PFSK-1 (cell line): ENCODE measurements at regions not wholly inside any gene's neighbourhood (a gene's known extent, or its start where the extent isn't known, plus 50 kb on each side); places are given as distances from the start of the nearest gene placed in this dataset.

Source experiments
- FOXP2 ChIP-seq: optimal IDR thresholded peaks from 2 replicates; pipeline ENCODE3; 2011; ENCODE audit warnings: borderline replicate concordance, control low read depth, inconsistent platforms; ENCODE audit not compliant: insufficient read depth; ENCODE audit errors: extremely low read length, extremely low read depth
- POLR2AphosphoS5 ChIP-seq: IDR thresholded peaks from 2 replicates; pipeline ENCODE4 v1.6.1; 2012; ENCODE audit warnings: low read depth, mild to moderate bottlenecking, control low read depth, low read length, moderate library complexity
- SIN3A ChIP-seq: IDR thresholded peaks from 2 replicates; pipeline ENCODE4 v1.6.1; 2012; ENCODE audit warnings: mild to moderate bottlenecking, low read length, moderate library complexity, borderline replicate concordance; ENCODE audit not compliant: insufficient read depth
- TAF1 ChIP-seq: IDR thresholded peaks from 2 replicates; pipeline ENCODE4 v1.6.1; 2012; ENCODE audit warnings: low read length, control low read depth, borderline replicate concordance; ENCODE audit not compliant: insufficient read depth
- TF ChIP-seq, protein P1 (sequence below), 2 experiments: IDR thresholded peaks; 2 replicates each; pipeline versions ENCODE4 v1.6.1 to v1.8.0; 2011 to 2012; ENCODE audit warnings: low read depth in 2 of 2, low read length in 2 of 2, control low read depth in 1 of 2, inconsistent platforms in 1 of 2, mild to moderate bottlenecking in 1 of 2, moderate library complexity in 1 of 2; ENCODE audit not compliant: insufficient read depth in 1 of 2

DNA sequence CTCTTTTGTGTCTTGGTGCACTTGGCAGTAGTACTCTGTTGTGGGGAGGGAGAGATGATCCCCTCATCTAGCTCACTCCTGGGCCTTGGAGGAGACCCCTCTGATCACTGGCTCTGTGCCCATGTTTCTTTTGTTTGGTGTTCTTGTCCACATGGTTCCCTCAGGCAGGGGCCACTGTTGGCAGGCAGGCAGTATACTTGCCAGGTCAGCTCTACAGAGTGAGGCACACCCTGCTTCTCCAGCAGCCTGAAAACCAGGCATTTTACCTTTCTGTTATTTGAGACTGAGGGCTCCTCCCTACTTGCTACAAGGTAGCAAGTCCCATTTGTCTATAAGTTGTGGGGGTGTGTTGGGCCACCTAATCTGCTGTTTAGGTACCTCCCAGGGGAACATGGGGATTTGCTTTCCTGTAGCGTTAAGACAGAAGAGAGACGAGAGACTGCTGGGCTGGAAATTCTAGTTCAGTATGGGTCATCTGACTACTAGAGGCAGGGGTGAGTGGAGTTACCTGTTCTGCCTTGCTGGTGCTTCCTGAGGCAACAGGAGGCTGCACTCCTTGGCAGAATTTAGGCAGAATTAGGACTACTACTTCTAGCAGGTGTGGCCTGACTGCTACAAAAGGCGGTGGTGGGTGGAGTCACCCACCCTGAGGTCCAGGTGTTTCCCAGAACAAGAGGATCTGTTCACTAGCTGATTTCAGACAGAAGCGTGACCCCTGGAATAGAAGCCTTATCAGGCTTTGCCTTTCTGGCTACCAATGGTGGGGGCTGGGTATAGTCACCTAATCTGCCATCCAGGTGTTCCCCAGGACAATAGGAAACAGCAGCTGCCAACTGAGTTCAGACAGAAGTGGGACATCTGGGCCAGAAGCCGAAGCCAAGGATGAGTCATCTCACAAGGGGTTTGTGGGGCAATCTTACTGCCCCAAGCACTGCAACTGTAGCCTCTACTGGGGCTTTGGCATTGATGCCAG lies 843.0 kb upstream of the ATXN8OS start:
- TF ChIP-seq SIN3A (no peak), TAF1 (no peak), POLR2AphosphoS5 (no peak), FOXP2 (no peak)
- TF ChIP-seq, protein P1, sequence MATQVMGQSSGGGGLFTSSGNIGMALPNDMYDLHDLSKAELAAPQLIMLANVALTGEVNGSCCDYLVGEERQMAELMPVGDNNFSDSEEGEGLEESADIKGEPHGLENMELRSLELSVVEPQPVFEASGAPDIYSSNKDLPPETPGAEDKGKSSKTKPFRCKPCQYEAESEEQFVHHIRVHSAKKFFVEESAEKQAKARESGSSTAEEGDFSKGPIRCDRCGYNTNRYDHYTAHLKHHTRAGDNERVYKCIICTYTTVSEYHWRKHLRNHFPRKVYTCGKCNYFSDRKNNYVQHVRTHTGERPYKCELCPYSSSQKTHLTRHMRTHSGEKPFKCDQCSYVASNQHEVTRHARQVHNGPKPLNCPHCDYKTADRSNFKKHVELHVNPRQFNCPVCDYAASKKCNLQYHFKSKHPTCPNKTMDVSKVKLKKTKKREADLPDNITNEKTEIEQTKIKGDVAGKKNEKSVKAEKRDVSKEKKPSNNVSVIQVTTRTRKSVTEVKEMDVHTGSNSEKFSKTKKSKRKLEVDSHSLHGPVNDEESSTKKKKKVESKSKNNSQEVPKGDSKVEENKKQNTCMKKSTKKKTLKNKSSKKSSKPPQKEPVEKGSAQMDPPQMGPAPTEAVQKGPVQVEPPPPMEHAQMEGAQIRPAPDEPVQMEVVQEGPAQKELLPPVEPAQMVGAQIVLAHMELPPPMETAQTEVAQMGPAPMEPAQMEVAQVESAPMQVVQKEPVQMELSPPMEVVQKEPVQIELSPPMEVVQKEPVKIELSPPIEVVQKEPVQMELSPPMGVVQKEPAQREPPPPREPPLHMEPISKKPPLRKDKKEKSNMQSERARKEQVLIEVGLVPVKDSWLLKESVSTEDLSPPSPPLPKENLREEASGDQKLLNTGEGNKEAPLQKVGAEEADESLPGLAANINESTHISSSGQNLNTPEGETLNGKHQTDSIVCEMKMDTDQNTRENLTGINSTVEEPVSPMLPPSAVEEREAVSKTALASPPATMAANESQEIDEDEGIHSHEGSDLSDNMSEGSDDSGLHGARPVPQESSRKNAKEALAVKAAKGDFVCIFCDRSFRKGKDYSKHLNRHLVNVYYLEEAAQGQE (IDR thresholded peaks at IDR 0.05; ENCODE audit: insufficient read depth in 1 of 2, low read depth in 2 of 2, low read length in 2 of 2): no peak

DNA sequence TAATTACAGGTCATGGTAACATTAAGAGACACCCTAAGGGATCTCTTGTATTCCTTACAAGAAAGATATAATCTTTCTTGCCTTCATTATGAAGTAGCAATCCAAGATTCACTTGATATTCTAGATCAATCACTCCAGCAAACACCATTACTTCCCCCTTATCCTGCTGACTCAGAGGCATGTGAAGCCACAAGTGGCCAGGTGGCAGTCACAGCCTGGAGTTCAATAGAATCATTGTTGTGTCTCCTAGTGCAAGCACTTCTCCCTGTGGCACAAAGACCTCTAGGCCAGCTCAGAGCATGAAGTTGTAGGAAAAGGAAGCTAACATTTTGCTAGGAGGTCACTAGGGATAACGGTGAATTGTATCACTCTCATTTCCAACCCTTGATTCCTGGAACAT lies 864.3 kb upstream of the ATXN8OS start:
- no peak for TF ChIP-seq TAF1
- TF ChIP-seq, protein P1 (IDR thresholded peaks at IDR 0.05; ENCODE audit: insufficient read depth in 1 of 2, low read depth in 2 of 2, low read length in 2 of 2): no peak
- TF ChIP-seq FOXP2: no peak
- TF ChIP-seq SIN3A: no peak
- no peak for TF ChIP-seq POLR2AphosphoS5

DNA sequence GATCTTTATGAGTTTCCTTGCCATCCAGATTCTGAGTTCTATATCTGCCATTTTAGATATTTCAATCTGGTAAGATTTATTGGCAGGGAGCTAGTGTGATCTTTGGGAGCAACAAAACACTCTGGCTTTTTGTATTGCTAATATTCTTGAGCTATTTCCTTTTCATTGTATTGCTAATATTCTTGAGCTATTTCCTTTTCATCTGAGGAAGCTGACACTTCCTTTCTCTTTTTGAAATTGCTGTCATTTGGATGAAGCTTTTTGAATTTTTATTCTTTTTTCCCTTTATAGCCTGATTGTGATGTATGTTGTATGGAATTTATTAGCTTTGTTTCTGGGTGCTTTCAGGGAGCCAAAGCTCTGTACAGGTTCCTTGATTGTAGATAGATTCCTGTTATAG lies 873.5 kb upstream of the ATXN8OS start:
- TF ChIP-seq, protein P1 (IDR thresholded peaks at IDR 0.05; ENCODE audit: insufficient read depth in 1 of 2, low read depth in 2 of 2, low read length in 2 of 2): no peak

DNA sequence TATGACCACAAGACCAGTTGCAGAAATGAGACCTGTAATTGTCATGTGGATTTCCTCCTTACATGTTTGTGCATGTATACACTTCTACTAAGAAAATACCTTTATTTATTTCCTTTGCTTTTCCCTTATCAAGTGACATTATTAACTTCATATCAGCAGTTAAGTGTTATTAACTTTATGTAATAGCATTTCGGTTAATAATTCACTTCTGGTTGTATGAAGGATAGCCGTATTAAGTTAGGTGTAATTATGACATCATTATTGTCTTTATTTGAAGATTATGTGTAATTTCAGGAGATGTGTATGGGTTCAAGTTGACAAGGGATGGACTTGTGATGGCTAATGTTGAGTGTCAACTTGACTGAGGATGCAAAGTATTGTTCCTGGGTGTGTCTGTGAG lies 881.2 kb upstream of the ATXN8OS start:
- TF ChIP-seq FOXP2: no peak
- TF ChIP-seq TAF1: no peak
- TF ChIP-seq SIN3A: no peak
- TF ChIP-seq, protein P1 (IDR thresholded peaks at IDR 0.05; ENCODE audit: insufficient read depth in 1 of 2, low read depth in 2 of 2, low read length in 2 of 2): no peak
- TF ChIP-seq POLR2AphosphoS5: no peak

DNA sequence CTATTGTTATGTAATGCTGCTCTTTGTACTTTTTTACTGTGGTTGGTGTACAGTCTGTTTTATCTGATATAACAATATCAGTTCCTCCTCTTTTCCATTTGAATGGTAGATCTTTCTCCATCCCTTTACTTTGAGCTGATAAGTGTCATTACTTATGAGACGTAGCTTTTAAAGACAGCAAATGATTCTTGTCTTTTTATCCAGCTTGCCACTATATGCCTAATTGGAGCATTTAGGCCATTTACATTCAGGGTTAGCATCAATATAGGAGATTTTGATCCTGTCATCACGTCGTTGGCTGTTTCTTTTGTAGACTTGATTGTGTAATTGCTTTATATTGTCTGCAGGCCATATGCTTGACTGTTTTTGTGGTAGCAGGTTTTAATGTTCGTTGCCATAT lies 894.2 kb upstream of the ATXN8OS start:
- no peak for TF ChIP-seq SIN3A
- no peak for TF ChIP-seq FOXP2
- TF ChIP-seq, protein P1 (IDR thresholded peaks at IDR 0.05; ENCODE audit: insufficient read depth in 1 of 2, low read depth in 2 of 2, low read length in 2 of 2): no peak
- TF ChIP-seq POLR2AphosphoS5: no peak
- no peak for TF ChIP-seq TAF1
